ENCODE measurements at regions not wholly inside any gene's neighbourhood (a gene's known extent, or its start where the extent isn't known, plus 50 kb on each side); places are given as distances from the start of the nearest gene placed in this dataset.

DNA sequence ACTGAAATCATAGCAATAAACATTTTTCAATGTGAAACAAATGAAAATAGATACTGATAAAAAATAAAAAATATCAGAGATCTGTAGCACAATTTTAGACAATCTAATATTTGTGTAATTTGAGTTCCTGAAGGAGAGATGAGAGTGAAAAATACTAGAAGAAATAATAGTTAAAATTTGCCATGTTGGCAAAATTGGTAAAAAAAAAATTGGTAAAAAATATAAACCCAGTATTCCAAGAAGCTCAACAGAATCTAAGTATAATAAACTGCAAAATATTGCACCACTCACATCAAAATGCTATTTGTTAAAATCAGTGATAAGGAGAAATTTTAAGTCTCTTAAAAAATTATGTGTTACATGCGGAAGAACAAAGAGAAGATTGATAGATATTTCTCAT lies 1680.7 kb downstream of the PCDH7 start:
- no peaks in the 10 kb centered on the region for H3K27me3 ChIP-seq
- no peak overlapping the region for H3K4me3 ChIP-seq
- TF ChIP-seq, protein P1, sequence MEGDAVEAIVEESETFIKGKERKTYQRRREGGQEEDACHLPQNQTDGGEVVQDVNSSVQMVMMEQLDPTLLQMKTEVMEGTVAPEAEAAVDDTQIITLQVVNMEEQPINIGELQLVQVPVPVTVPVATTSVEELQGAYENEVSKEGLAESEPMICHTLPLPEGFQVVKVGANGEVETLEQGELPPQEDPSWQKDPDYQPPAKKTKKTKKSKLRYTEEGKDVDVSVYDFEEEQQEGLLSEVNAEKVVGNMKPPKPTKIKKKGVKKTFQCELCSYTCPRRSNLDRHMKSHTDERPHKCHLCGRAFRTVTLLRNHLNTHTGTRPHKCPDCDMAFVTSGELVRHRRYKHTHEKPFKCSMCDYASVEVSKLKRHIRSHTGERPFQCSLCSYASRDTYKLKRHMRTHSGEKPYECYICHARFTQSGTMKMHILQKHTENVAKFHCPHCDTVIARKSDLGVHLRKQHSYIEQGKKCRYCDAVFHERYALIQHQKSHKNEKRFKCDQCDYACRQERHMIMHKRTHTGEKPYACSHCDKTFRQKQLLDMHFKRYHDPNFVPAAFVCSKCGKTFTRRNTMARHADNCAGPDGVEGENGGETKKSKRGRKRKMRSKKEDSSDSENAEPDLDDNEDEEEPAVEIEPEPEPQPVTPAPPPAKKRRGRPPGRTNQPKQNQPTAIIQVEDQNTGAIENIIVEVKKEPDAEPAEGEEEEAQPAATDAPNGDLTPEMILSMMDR (IDR thresholded peaks at IDR 0.05), result no peak
- intact Hi-C loops (cut with DNase I), result no loop called here
- H3K4me1 ChIP-seq, result no peaks in the 10 kb centered on the region
- no peak for ATAC-seq
- peaks cover 0 to 3% (median 0%) of the 10 kb centered on the region in 11 donors for H3K9me3 ChIP-seq
- WGBS, 2 donors, result 93 to 96% methylated on average over 1 of the region's 1 CpG
- no peaks in the 10 kb centered on the region for H3K36me3 ChIP-seq
- no peak for DNase-seq
- H3K27ac ChIP-seq, result no peak overlapping the region

DNA sequence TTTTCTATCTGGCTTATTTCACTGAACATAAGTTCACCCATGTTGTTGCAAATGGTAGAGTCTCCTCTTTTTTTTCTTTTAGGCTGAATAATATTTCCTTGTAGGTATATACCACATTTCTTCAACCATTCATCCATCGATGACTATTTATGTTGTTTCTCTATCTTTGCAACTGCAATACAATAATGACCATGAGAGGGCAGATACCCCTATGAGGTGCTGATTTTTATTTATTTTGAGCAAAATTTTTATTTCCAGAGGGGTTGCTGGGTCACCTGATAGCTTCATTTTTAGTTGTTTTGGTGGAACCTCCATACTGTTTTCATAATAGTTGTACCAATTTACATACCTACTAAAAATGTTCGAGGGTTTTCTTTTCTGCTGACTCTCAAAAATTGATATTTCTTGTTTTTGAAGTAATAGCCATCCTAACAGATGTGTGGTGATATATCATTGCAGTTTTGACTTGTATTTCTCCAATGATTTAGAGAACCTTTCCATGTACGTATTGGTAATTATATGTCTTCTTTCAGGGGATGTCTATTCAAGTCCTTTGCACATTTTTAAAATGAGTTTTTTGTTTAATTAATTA lies 1697.0 kb downstream of the PCDH7 start:
- WGBS, 2 donors, result 58 to 72% methylated on average over 3 of the region's 3 CpGs
- DNase-seq (no peak), ATAC-seq (no peak)
- H3K4me1 ChIP-seq, result no peaks in the 10 kb centered on the region
- no peaks in the 10 kb centered on the region for H3K36me3 ChIP-seq
- TF ChIP-seq, protein P1 (IDR thresholded peaks at IDR 0.05), result no peak
- intact Hi-C loops (cut with DNase I), result no loop called here
- H3K27me3 ChIP-seq, result no peaks in the 10 kb centered on the region
- H3K4me3 ChIP-seq, result no peak overlapping the region
- H3K27ac ChIP-seq, result no peak overlapping the region
- peaks cover 0 to 27% (median 0%) of the 10 kb centered on the region in 11 donors for H3K9me3 ChIP-seq

DNA sequence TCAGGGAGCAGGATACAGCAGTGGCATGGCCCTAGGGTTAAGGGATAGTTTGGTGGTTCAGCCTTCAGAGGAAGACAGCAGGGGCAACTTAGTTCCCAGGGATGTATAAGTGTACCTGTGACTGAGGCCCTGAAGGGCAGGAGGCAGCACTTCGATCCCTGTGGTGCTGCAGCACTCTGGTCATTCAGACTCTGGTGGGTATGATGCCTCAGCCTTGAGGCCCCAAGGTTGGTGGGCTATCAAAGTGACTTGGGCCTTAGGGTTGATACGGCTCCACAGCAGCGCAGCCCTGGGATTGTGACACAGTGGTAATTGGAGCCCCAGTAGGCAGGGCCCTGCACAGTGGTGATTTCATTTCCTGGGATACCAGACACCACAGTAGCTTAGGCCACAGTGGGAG lies 1703.1 kb downstream of the PCDH7 start:
- H3K4me1 ChIP-seq, result no peaks in the 10 kb centered on the region
- 87 to 92% methylated on average over 3 of the region's 3 CpGs for WGBS, 2 donors
- no peaks in the 10 kb centered on the region for H3K27me3 ChIP-seq
- TF ChIP-seq, protein P1 (IDR thresholded peaks at IDR 0.05), result no peak
- H3K27ac ChIP-seq, result no peak overlapping the region
- DNase-seq, result no peak
- ATAC-seq, result no peak
- no peak overlapping the region for H3K4me3 ChIP-seq
- H3K36me3 ChIP-seq, result no peaks in the 10 kb centered on the region
- intact Hi-C loops (cut with DNase I), result no loop called here
- peaks cover 0 to 26% (median 8%) of the 10 kb centered on the region in 11 donors for H3K9me3 ChIP-seq

DNA sequence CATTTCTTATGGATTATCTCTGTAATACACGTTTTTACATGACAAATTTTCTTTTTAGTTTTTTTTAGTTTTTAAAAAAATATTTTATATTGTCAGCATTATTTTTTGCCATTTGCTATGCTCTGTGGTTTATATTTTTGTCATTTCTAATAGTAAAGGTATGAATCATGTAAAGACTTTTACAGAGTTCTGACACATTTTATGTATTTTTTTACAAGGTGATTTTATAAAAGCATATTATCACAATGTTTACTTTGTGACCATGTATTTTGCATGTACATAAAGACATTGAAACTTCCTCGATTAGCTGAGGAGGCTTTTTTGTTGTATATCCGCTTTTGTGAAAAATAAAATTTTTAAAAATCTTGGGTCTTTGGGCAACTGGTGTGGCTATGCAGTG lies 1705.1 kb downstream of the PCDH7 start:
- Histone ChIP-seq H3K27me3 (no peaks in the 10 kb centered on the region), H3K36me3 (no peaks in the 10 kb centered on the region), H3K4me1 (no peaks in the 10 kb centered on the region), H3K4me3 (no peak overlapping the region), H3K27ac (no peak overlapping the region), H3K9me3 (peaks cover 0 to 26% (median 8%) of the 10 kb centered on the region in 11 donors)
- ATAC-seq (no peak), DNase-seq (no peak)
- intact Hi-C loops (cut with DNase I), result no loop called here
- WGBS, 2 donors, result 70 to 73% methylated on average over 3 of the region's 3 CpGs
- TF ChIP-seq, protein P1 (IDR thresholded peaks at IDR 0.05), result no peak
